ENCODE measurements at regions not wholly inside any gene's neighbourhood (a gene's known extent, or its start where the extent isn't known, plus 50 kb on each side); places are given as distances from the start of the nearest gene placed in this dataset.

GRCh38 chr1:235019961-235020360 lies 108.7 kb downstream of the TOMM20 start:
- no peak for DNase-seq (ENCODE audit: low spot score)
- TF ChIP-seq CTCF (IDR thresholded peaks at IDR 0.05; ENCODE audit: extremely low read depth, missing control alignments), result no peak

GRCh38 chr1:235019471-235019870 lies 109.2 kb downstream of the TOMM20 start:
- no peak for TF ChIP-seq CTCF (IDR thresholded peaks at IDR 0.05; ENCODE audit: extremely low read depth, missing control alignments)
- no peak for DNase-seq (ENCODE audit: low spot score)

GRCh38 chr1:235018720-235019444 lies 109.8 kb downstream of the TOMM20 start:
- no peak for TF ChIP-seq CTCF (IDR thresholded peaks at IDR 0.05; ENCODE audit: extremely low read depth, missing control alignments)
- no peak for DNase-seq (ENCODE audit: low spot score)

- no peak for DNase-seq (ENCODE audit: low spot score)
- no peak for TF ChIP-seq CTCF (IDR thresholded peaks at IDR 0.05; ENCODE audit: extremely low read depth, missing control alignments)
Measured at GRCh38 chr1:235018161-235018560, 110.5 kb downstream of the TOMM20 start.

GRCh38 chr1:235017719-235018118 lies 110.9 kb downstream of the TOMM20 start:
- DNase-seq (ENCODE audit: low spot score), result no peak
- TF ChIP-seq CTCF (IDR thresholded peaks at IDR 0.05; ENCODE audit: extremely low read depth, missing control alignments), result no peak

GRCh38 chr1:235017191-235017590 lies 111.4 kb downstream of the TOMM20 start:
- no peak for DNase-seq (ENCODE audit: low spot score)
- TF ChIP-seq CTCF (IDR thresholded peaks at IDR 0.05; ENCODE audit: extremely low read depth, missing control alignments), result no peak

GRCh38 chr1:235015291-235015985 lies 113.2 kb downstream of the TOMM20 start:
- no peak for TF ChIP-seq CTCF (IDR thresholded peaks at IDR 0.05; ENCODE audit: extremely low read depth, missing control alignments)
- DNase-seq (ENCODE audit: low spot score), result peak; percentile 44
